Suprapubic skin (tissue), 4 donors: ENCODE measurements at regions not wholly inside any gene's neighbourhood (a gene's known extent, or its start where the extent isn't known, plus 50 kb on each side); places are given as distances from the start of the nearest gene placed in this dataset.

Experiments
- CTCF ChIP-seq, 2 donors: fragments of 200-600 bp in 1 of 2; fragments of 450-650 bp in 1 of 2; sonication (generic) in 1 of 2; IDR thresholded peaks; one replicate each; pipeline ENCODE4 v1.5.1; 2016 to 2019; ENCODE audit warnings: antibody characterized with exemption in 2 of 2, mild to moderate bottlenecking in 1 of 2, moderate library complexity in 1 of 2
- EP300 ChIP-seq: sonication (generic); formaldehyde crosslinking; IDR thresholded peaks from one replicate; pipeline ENCODE4 v1.6.1; 2017; ENCODE audit warnings: antibody characterized with exemption
- POLR2A ChIP-seq, 2 donors: fragments of 450-650 bp; IDR thresholded peaks; one replicate each; pipeline ENCODE4 v1.6.1; 2017; ENCODE audit warnings: antibody characterized with exemption in 2 of 2, mild to moderate bottlenecking in 2 of 2, moderate library complexity in 2 of 2
- POLR2AphosphoS5 ChIP-seq, 3 donors: sonication (generic); formaldehyde crosslinking; IDR thresholded peaks; one replicate each; pipeline ENCODE4 v1.6.1; 2017; ENCODE audit warnings: antibody characterized with exemption in 3 of 3

GRCh38 chr4:114263233-114263632 lies 283.8 kb upstream of the ARSJ start:
- TF ChIP-seq CTCF (IDR thresholded peaks at IDR 0.05): no peak
- no peak for TF ChIP-seq POLR2A (IDR thresholded peaks at IDR 0.05)
- no peak for TF ChIP-seq EP300
- TF ChIP-seq POLR2AphosphoS5 (IDR thresholded peaks at IDR 0.05): no peak
